Neural cell (in vitro differentiated cells): ENCODE measurements at regions not wholly inside any gene's neighbourhood (a gene's known extent, or its start where the extent isn't known, plus 50 kb on each side); places are given as distances from the start of the nearest gene placed in this dataset.

ENCODE experiments used
- EP300 ChIP-seq: fragments of 450-650 bp; conservative IDR thresholded peaks from 2 replicates; pipeline ENCODE4 v1.6.1; 2014; ENCODE audit warnings: antibody characterized with exemption, mild to moderate bottlenecking, moderate library complexity; ENCODE audit not compliant: poor library complexity, severe bottlenecking
- EZH2 ChIP-seq: fragments of 200-600, 300-800 bp; shearing (Covaris generic), sonication (generic); IDR thresholded peaks from 2 replicates; pipeline ENCODE4 v1.6.1; 2014; ENCODE audit warnings: antibody characterized with exemption, low read length, borderline replicate concordance, mild to moderate bottlenecking; ENCODE audit not compliant: insufficient read depth, poor library complexity, severe bottlenecking
- POLR2AphosphoS5 ChIP-seq: IDR thresholded peaks from 2 replicates; pipeline ENCODE4 v1.6.1; 2012
- RAD21 ChIP-seq: fragments of 450-650 bp; conservative IDR thresholded peaks from 2 replicates; pipeline ENCODE4 v1.6.1; 2014; ENCODE audit warnings: antibody characterized with exemption, mild to moderate bottlenecking, moderate library complexity
- SMC3 ChIP-seq: fragments of 450-650 bp; conservative IDR thresholded peaks from 2 replicates; pipeline ENCODE4 v1.6.1; 2014; ENCODE audit warnings: antibody characterized with exemption, mild to moderate bottlenecking, moderate library complexity; ENCODE audit not compliant: poor library complexity
- TAF1 ChIP-seq: IDR thresholded peaks from 2 replicates; pipeline ENCODE4 v1.6.1; 2012; ENCODE audit warnings: low read depth
- TF ChIP-seq, protein P1 (sequence below): fragments of 450-650 bp; IDR thresholded peaks from 2 replicates; pipeline ENCODE4 v1.5.1; 2014; ENCODE audit warnings: antibody characterized with exemption, mild to moderate bottlenecking, moderate library complexity; ENCODE audit not compliant: poor library complexity, severe bottlenecking

DNA sequence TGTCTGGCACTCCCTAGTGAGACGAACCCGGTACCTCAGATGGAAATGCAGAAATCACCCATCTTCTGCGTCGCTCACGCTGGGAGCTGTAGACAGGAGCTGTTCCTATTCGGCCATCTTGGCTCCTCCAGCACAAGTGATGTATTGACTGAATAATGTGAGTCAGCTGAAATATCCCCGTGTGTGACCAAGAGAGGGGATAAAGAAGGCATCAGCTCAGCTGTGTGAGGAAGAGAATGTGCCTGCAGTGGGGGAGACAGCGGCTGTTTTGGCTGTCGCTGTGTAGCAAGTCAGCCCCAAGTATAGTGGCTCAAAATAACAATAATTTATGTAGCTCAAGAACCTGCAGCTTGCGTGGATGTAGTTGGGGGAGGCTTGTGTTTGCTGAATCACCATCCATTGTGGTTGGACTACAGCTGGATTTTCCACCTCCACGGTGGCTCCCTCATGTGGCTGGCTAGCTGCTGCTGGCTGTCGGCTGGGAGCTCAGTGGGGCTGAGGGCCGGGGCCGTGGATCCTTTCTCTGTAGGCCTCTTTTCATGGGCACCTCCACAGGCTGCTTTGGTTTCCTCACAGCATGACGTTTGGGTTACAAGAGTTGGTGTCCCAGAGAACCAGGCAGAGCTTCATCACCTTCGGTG lies 434.5 kb downstream of the CCSER2 start:
- TF ChIP-seq EZH2 (no peak), EP300 (no peak), POLR2AphosphoS5 (no peak), TAF1 (no peak), RAD21 (no peak), SMC3 (no peak)
- TF ChIP-seq, protein P1, sequence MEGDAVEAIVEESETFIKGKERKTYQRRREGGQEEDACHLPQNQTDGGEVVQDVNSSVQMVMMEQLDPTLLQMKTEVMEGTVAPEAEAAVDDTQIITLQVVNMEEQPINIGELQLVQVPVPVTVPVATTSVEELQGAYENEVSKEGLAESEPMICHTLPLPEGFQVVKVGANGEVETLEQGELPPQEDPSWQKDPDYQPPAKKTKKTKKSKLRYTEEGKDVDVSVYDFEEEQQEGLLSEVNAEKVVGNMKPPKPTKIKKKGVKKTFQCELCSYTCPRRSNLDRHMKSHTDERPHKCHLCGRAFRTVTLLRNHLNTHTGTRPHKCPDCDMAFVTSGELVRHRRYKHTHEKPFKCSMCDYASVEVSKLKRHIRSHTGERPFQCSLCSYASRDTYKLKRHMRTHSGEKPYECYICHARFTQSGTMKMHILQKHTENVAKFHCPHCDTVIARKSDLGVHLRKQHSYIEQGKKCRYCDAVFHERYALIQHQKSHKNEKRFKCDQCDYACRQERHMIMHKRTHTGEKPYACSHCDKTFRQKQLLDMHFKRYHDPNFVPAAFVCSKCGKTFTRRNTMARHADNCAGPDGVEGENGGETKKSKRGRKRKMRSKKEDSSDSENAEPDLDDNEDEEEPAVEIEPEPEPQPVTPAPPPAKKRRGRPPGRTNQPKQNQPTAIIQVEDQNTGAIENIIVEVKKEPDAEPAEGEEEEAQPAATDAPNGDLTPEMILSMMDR, result no peak
